IMR-90 (cell line): ENCODE measurements at regions not wholly inside any gene's neighbourhood (a gene's known extent, or its start where the extent isn't known, plus 50 kb on each side); places are given as distances from the start of the nearest gene placed in this dataset.

Source experiments
- ATAC-seq: fragments of 200-7000 bp; cut with Tn5 transposase; 2 replicates; pipeline ENCODE4 v1.9.1; 2020; ENCODE audit warnings: low read depth, mild to moderate bottlenecking, moderate library complexity
- BruUV-seq: library from RNA; stranded (reverse); fragments of 400-500 nt; replicated peaks from 2 replicates; lab custom pipeline; 2021; lab: Mats Ljungman, UMichigan
- CTCF ChIA-PET: fragments of 300-600 bp; formaldehyde crosslinking; extraction: SDS; loops from one replicate; lab custom pipeline; 2021; ENCODE audit warnings: antibody characterized with exemption; lab: Yijun Ruan, JAX
- POLR2A ChIA-PET: fragments of 300-600 bp; sonication (Branson Sonifier 250); formaldehyde crosslinking; loops from one replicate; lab custom pipeline; 2022; ENCODE audit warnings: antibody characterized with exemption; ENCODE audit not compliant: unreplicated experiment; lab: Charles Lee
- DNase-seq: peaks from one replicate; pipeline ENCODE4 v3.0.0; 2013
- H2AFZ ChIP-seq: replicated peaks from 2 replicates; pipeline ENCODE3; 2013; ENCODE audit warnings: low read length, mild to moderate bottlenecking; ENCODE audit not compliant: poor library complexity
- H2AK5ac ChIP-seq: 2 replicates; pipeline ENCODE4 v1.6.1; 2013; ENCODE audit warnings: low read depth, low read length, inconsistent platforms
- H2AK9ac ChIP-seq: replicated peaks from 2 replicates; pipeline ENCODE3; 2013; ENCODE audit warnings: mild to moderate bottlenecking, low read depth, low read length, moderate library complexity; ENCODE audit not compliant: poor library complexity
- H2BK120ac ChIP-seq: 2 replicates; pipeline ENCODE4 v1.6.1; 2013; ENCODE audit warnings: low read depth, low read length, inconsistent platforms
- H2BK15ac ChIP-seq: 3 replicates; pipeline ENCODE4 v1.6.1; 2013; ENCODE audit warnings: low read depth, low read length, inconsistent platforms
- H2BK20ac ChIP-seq: 2 replicates; pipeline ENCODE4 v1.6.1; 2013; ENCODE audit warnings: low read depth, mild to moderate bottlenecking, inconsistent platforms, low read length, moderate library complexity
- H2BK5ac ChIP-seq: 2 replicates; pipeline ENCODE4 v1.6.1; 2013; ENCODE audit warnings: mild to moderate bottlenecking, low read depth, low read length, inconsistent platforms; ENCODE audit not compliant: poor library complexity, severe bottlenecking
- H3K14ac ChIP-seq: replicated peaks from 2 replicates; pipeline ENCODE4 v1.6.1; 2013; ENCODE audit warnings: low read depth, low read length, inconsistent platforms
- H3K18ac ChIP-seq: 2 replicates; pipeline ENCODE4 v1.6.1; 2013; ENCODE audit warnings: low read depth, low read length, control low read depth
- H3K23ac ChIP-seq: 2 replicates; pipeline ENCODE4 v1.6.1; 2013; ENCODE audit warnings: low read depth, low read length, inconsistent platforms
- H3K27ac ChIP-seq: 2 replicates; pipeline ENCODE4 v1.5.1; 2013; ENCODE audit warnings: mild to moderate bottlenecking, control low read depth, low read length; ENCODE audit not compliant: insufficient read depth
- H3K27me3 ChIP-seq: 2 replicates; pipeline ENCODE4 v1.6.1; 2013; ENCODE audit warnings: low read length; ENCODE audit not compliant: control insufficient read depth, insufficient read depth
- H3K36me3 ChIP-seq: 2 replicates; pipeline ENCODE4 v1.6.1; 2013; ENCODE audit warnings: low read length, mixed read lengths; ENCODE audit not compliant: control insufficient read depth, insufficient read depth
- H3K4ac ChIP-seq: 2 replicates; pipeline ENCODE4 v1.6.1; 2013; ENCODE audit warnings: low read depth, low read length, inconsistent platforms
- H3K4me1 ChIP-seq: 2 replicates; pipeline ENCODE4 v1.6.1; 2013; ENCODE audit warnings: low read length, mixed read lengths; ENCODE audit not compliant: control insufficient read depth, insufficient read depth
- H3K4me2 ChIP-seq: 2 replicates; pipeline ENCODE4 v1.6.1; 2013; ENCODE audit warnings: low read depth, mild to moderate bottlenecking, control low read depth, low read length, moderate library complexity
- H3K4me3 ChIP-seq: 2 replicates; pipeline ENCODE4 v1.5.1; 2013; ENCODE audit warnings: low read depth, mild to moderate bottlenecking, control low read depth, low read length, moderate library complexity; ENCODE audit not compliant: insufficient read depth
- H3K56ac ChIP-seq: 2 replicates; pipeline ENCODE4 v1.6.1; 2013; ENCODE audit warnings: low read length, inconsistent platforms; ENCODE audit not compliant: insufficient read depth; ENCODE audit errors: extremely low read depth
- H3K79me1 ChIP-seq, 2 experiments: 2 replicates each; pipeline ENCODE4 v1.6.1; 2013; ENCODE audit warnings: low read length in 2 of 2, inconsistent platforms in 1 of 2, low read depth in 1 of 2
- H3K9ac ChIP-seq: 2 replicates; pipeline ENCODE4 v1.6.1; 2013; ENCODE audit warnings: low read depth, low read length, control low read depth
- H3K9me1 ChIP-seq: 2 replicates; pipeline ENCODE4 v1.6.1; 2013; ENCODE audit warnings: low read length, inconsistent platforms; ENCODE audit not compliant: insufficient read depth
- H3K9me3 ChIP-seq: 2 replicates; pipeline ENCODE4 v1.6.1; 2013; ENCODE audit warnings: low read length; ENCODE audit not compliant: control insufficient read depth, insufficient read depth
- H4K20me1 ChIP-seq: 2 replicates; pipeline ENCODE4 v1.6.1; 2013; ENCODE audit warnings: low read length, inconsistent platforms; ENCODE audit not compliant: insufficient read depth
- H4K5ac ChIP-seq: 2 replicates; pipeline ENCODE4 v1.6.1; 2013; ENCODE audit warnings: mild to moderate bottlenecking, low read depth, low read length, control low read depth
- H4K8ac ChIP-seq, 2 experiments: 2 replicates each; pipeline ENCODE4 v1.6.1; 2013; ENCODE audit warnings: low read depth in 2 of 2, low read length in 2 of 2, control low read depth in 1 of 2, inconsistent platforms in 1 of 2
- H4K91ac ChIP-seq: 2 replicates; pipeline ENCODE4 v1.6.1; 2013; ENCODE audit warnings: low read depth, low read length, inconsistent platforms; ENCODE audit not compliant: insufficient read depth
- CHD1 ChIP-seq: IDR thresholded peaks from 2 replicates; pipeline ENCODE4 v1.6.1; 2012; ENCODE audit warnings: low read depth, low read length, improper control_type of control experiment
- FOS ChIP-seq: fragments of 150-350 bp; IDR thresholded peaks from 2 replicates; pipeline ENCODE4 v1.6.1; 2016; ENCODE audit warnings: low read depth, low read length
- MXI1 ChIP-seq: IDR thresholded peaks from 2 replicates; pipeline ENCODE4 v1.6.1; 2012; ENCODE audit warnings: low read depth, mild to moderate bottlenecking, low read length, moderate library complexity, borderline replicate concordance
- NFE2L2 ChIP-seq: fragments of 150-350 bp; IDR thresholded peaks from 2 replicates; pipeline ENCODE4 v1.6.1; 2016; ENCODE audit warnings: low read depth, mild to moderate bottlenecking, low read length
- POLR2A ChIP-seq: IDR thresholded peaks from 2 replicates; pipeline ENCODE4 v1.6.1; 2012; ENCODE audit warnings: mild to moderate bottlenecking, low read depth, low read length
- RCOR1 ChIP-seq: IDR thresholded peaks from 2 replicates; pipeline ENCODE4 v1.6.1; 2012; ENCODE audit warnings: mild to moderate bottlenecking, low read length, improper control_type of control experiment; ENCODE audit not compliant: insufficient replicate concordance
- WGBS, 2 experiments: methylation state at CpG; one replicate each; pipeline versions ENCODE4 v1.1.5 to v1.1.7; 2013; ENCODE audit warnings: missing lambda C conversion rate in 2 of 2; ENCODE audit not compliant: insufficient read length in 1 of 2; ENCODE audit errors: extremely low coverage in 2 of 2; 5-methylcytosine and 5-hydroxymethylcytosine counted together
- dilution Hi-C: fragments of 300-500 bp; cut with HindIII; formaldehyde crosslinking; loops from one replicate; pipeline ENCODE4 v1.14.3; 2018; ENCODE audit warnings: low sequenced_read_pairs; ENCODE audit not compliant: unreplicated experiment
- in situ Hi-C: fragments of 300-500 bp; cut with MboI; formaldehyde crosslinking; loops from 3 replicates; pipeline ENCODE4 v1.14.3; 2019; ENCODE audit warnings: low sequenced_read_pairs, inconsistent platforms, mixed read lengths
- intact Hi-C: fragments of 100-400 bp; cut with micrococcal nuclease; formaldehyde crosslinking; loops from 2 replicates; pipeline ENCODE4 v1.10.0; 2022
- TF ChIP-seq, protein P1 (sequence below): fragments of 150-350 bp; IDR thresholded peaks from 2 replicates; pipeline ENCODE4 v1.6.1; 2017; ENCODE audit warnings: mild to moderate bottlenecking, antibody characterized with exemption, low read length, low read depth

DNA sequence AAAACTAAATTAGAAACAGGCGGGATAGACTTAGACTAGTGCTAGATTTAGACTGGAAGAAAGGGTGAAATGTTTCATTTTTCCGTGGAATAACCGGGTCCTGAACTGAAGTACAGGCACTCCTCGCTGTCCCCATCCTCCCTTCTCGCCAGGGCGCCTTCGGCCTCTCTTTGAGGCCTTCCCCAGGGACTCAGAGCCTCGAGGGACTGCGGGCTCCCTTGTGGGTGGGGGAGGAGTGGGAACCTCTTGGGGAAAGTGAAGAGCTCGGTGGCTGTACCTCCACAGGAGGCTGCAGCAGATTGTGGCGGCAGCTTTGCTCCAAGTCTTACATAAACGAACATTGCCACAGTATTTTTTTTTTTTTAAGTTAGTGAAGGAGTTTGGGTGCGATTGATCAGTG lies 1988.8 kb upstream of the FLRT2 start:
- no peak overlapping the region for H3K56ac ChIP-seq
- no peak overlapping the region for H3K4me3 ChIP-seq
- no peak overlapping the region for H4K8ac ChIP-seq
- peak overlapping the region; percentile 20; the same call in 1 of the 2 replicates for H3K18ac ChIP-seq
- TF ChIP-seq FOS (no peak), MXI1 (no peak), CHD1 (no peak), NFE2L2 (no peak), RCOR1 (no peak), POLR2A (no peak)
- TF ChIP-seq, protein P1, sequence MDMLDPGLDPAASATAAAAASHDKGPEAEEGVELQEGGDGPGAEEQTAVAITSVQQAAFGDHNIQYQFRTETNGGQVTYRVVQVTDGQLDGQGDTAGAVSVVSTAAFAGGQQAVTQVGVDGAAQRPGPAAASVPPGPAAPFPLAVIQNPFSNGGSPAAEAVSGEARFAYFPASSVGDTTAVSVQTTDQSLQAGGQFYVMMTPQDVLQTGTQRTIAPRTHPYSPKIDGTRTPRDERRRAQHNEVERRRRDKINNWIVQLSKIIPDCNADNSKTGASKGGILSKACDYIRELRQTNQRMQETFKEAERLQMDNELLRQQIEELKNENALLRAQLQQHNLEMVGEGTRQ: no peak
- no peak overlapping the region for H2AK5ac ChIP-seq
- H2BK120ac ChIP-seq: no peak overlapping the region; the same call in 1 of the 2 replicates
- H3K23ac ChIP-seq: no peak overlapping the region
- peaks cover 2% of the 10 kb centered on the region; the same call in 1 of the 2 replicates for H3K9me3 ChIP-seq
- DNase-seq (no peak), ATAC-seq (no peak)
- H3K9me1 ChIP-seq: no peaks in the 10 kb centered on the region
- no peak overlapping the region for H2BK20ac ChIP-seq
- no TSS peak for BruUV-seq
- no peak overlapping the region for H3K4ac ChIP-seq
- no peak overlapping the region for H3K14ac ChIP-seq
- no peak overlapping the region for H2BK5ac ChIP-seq
- no peaks in the 10 kb centered on the region for H4K20me1 ChIP-seq
- H2AFZ ChIP-seq: no peak overlapping the region
- H3K79me1 ChIP-seq: no peaks in the 10 kb centered on the region
- POLR2A ChIA-PET: no interaction called here
- H3K27ac ChIP-seq: no peak overlapping the region
- H2BK15ac ChIP-seq: no peak overlapping the region
- H2AK9ac ChIP-seq: no peak overlapping the region
- no peak overlapping the region for H4K5ac ChIP-seq
- CTCF ChIA-PET: no interaction called here
- H3K4me2 ChIP-seq: no peak overlapping the region
- no peak overlapping the region for H4K91ac ChIP-seq
- in situ Hi-C loops (no loop called here), intact Hi-C loops (no loop called here), dilution Hi-C loops (no loop called here)
- H3K4me1 ChIP-seq: no peaks in the 10 kb centered on the region
- no peaks in the 10 kb centered on the region for H3K36me3 ChIP-seq
- H3K27me3 ChIP-seq: no peaks in the 10 kb centered on the region
- 100% methylated on average over 4 of the region's 13 CpGs; no CpG with 5 or more reads in 1 of the 2 experiments for WGBS, 2 experiments
- H3K9ac ChIP-seq: no peak overlapping the region
